Frontal cortex (tissue), 3 donors: ENCODE measurements at regions not wholly inside any gene's neighbourhood (a gene's known extent, or its start where the extent isn't known, plus 50 kb on each side); places are given as distances from the start of the nearest gene placed in this dataset.

Experiments
- DNase-seq, 2 donors: peaks; one replicate each; pipeline ENCODE4 v3.0.0; 2012; ENCODE audit warnings: low spot score in 2 of 2
- FAIRE-seq: peaks from 2 replicates; lab custom pipeline; 2012; peaks lifted over from hg19 to GRCh38; lab: Jason Lieb, UNC
- donor health status: control.
- donor health status: control.
- donor health status: control.

GRCh38 chr11:28743061-28743550 is 634.9 kb downstream of the METTL15 start:
- no peak for FAIRE-seq
- DNase-seq, result no peak

DNA sequence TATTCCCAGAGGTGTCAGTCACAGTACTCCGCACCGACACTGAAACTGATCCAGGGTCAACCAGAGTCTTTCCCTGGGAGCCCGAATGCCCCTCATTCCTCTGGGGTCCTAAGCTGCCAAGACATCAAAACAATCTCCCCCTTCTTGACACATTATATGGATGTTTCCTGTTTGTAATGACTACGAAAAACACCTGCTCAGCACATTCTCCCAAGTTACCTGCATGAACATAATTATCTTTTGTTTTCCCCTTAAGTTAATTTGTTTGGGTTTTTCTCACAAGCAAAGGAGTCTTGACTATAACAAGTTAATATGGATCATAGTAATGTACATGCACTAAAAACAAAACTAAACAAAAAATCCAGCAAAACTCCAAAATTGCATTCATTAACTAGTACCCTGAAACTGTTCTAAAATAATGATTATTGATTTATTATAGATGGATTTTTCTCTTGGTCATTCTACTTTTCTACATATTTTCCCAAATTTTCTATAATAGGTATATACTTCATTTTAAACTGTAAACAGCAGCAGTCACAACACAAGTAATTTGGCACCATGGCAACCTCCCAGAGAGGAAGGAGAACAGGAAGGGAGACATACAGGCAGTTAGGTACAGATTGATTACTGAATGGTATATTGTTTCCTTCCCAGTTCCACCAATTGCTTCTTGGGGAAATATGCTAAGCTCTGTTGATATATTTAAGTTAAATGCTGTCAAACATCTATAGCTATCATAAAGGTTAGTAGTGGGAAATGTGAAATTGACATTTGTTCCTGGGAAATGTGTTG is 631.5 kb downstream of the METTL15 start:
- no peak for DNase-seq
- FAIRE-seq, result no peak

GRCh38 chr11:28738549-28738948 is 630.4 kb downstream of the METTL15 start:
- no peak for DNase-seq
- no peak for FAIRE-seq

GRCh38 chr11:28736256-28736655 is 628.1 kb downstream of the METTL15 start:
- no peak for FAIRE-seq
- DNase-seq, result no peak

DNA sequence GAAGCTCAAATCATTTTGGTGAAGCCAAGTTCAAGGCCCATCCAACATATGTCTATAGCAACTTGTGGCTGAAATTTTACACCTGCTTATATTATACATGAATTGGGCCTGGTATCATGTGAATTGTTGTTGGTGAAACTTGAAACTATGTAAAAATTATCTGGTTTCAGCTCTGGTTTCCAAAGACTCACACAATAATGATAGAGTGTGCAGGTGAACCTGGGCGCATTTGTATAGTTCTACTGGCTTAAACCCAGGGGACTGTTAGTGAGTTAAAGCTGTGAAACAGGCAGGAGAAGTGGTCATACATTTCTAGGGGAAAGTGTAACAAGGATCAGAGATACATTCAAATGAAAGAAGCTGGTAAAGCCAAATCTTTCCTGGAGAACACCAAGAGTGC is 627.3 kb downstream of the METTL15 start:
- FAIRE-seq, result no peak
- DNase-seq, result no peak

GRCh38 chr11:28730889-28731288 is 622.7 kb downstream of the METTL15 start:
- DNase-seq (no peak), FAIRE-seq (no peak)

GRCh38 chr11:28730336-28730735 is 622.1 kb downstream of the METTL15 start:
- no peak for FAIRE-seq
- no peak for DNase-seq

- no peak for DNase-seq
- FAIRE-seq, result no peak
These were observed 621.2 kb downstream of the METTL15 start for GRCh38 chr11:28729339-28729738.

DNA sequence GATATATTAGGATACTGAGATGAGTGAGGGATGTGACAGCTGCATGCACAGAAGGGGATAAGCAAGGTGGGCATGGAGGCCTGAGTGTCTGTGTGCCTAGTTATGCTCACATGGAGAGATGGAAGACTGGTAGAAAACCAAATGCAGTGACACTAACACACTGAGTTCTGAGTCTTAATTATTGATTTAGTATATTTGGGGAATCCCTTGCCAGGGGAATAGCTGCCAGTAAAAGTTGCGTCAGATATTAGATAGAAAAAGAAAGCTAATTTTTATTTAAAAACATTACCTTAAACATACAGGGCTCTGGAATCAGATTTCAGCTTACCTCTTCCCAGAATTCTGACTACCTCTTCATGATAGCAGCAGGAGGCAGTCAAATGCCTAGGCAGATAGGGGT is 620.5 kb downstream of the METTL15 start:
- FAIRE-seq (no peak), DNase-seq (no peak)

GRCh38 chr11:28727254-28727653 is 619.1 kb downstream of the METTL15 start:
- no peak for FAIRE-seq
- no peak for DNase-seq

DNA sequence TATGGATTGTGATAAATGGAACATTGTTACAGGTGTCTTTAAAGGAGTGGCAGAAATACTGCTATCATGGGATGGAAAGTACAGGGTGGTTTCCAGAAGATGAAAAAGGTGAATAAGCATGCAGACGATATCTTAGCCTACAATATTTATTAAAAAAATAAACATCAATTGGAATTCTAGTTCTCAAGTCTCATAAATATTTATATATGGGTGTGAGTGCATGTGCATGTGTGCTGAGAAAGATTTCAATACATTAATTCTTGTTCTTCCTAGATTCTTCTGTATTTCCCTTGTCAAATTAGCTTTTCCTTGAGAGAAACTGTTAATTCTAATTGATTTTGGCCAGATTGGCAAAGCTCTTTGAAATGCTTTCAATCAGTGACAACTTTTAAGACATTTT is 618.2 kb downstream of the METTL15 start:
- DNase-seq (no peak), FAIRE-seq (no peak)

- DNase-seq (no peak), FAIRE-seq (no peak)
These were observed 607.5 kb downstream of the METTL15 start for GRCh38 chr11:28715726-28716125.

GRCh38 chr11:28713850-28714249 is 605.7 kb downstream of the METTL15 start:
- FAIRE-seq, result no peak
- no peak for DNase-seq

DNA sequence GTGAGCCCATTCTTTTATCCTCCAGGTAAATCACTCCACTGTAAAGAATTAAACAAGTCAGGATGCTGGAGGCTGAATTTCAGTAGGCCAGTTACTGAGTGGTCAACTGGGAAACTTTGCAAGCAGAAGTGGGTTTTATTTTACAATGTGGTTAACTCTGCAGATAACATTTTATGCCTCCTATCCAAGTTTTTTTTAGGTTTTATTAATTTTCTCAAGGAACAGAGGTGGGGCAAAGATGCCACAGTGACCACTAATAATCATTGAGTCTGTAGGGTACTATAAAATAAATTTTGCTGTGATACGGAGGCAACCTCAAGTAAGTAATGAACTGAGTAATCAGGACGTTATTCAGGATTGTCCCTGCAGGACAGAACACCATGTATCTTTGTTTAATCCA is 599.9 kb downstream of the METTL15 start:
- DNase-seq (no peak), FAIRE-seq (no peak)

GRCh38 chr11:28704801-28705200 is 596.6 kb downstream of the METTL15 start:
- FAIRE-seq (no peak), DNase-seq (no peak)

DNA sequence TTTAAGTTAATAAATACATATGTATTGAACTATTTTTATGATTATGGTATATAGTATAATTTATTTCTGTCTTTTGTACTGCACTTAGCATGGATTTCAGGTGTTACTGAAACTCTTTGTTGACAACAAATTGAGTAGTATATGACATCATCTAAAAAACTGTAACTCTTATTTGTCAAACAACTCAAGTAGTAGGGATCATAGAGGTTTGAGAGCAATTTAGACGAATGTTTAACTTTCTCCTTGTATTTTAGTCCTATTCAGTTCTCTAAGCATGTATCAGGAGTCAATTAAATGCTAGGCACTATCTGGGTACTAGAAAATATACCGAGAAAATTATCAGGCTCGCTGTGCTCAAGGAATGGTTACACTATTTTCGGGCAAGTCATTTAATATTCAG is 595.2 kb downstream of the METTL15 start:
- no peak for FAIRE-seq

GRCh38 chr11:28702871-28703270 is 594.7 kb downstream of the METTL15 start:
- FAIRE-seq (no peak), DNase-seq (no peak)

More for the DNA sequence above, 595.2 kb downstream of the METTL15 start:
- no peak for DNase-seq

DNA sequence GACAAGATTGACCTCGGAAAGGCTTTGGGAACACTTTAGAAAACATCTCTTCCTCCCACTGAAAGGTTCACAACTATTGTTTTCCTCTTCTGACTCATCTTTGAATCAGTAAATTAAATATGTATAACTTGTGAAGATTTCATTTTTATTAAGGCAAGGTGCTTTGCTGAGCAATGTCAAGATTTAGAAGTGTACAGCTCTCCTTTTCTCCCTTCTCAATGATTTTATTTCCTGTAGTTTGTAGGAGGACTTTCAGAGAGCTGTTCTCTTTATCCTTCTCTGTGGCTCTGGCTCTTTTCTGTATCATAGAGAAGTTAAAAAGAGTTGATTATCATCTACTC is 594.2 kb downstream of the METTL15 start:
- no peak for DNase-seq
- no peak for FAIRE-seq

DNA sequence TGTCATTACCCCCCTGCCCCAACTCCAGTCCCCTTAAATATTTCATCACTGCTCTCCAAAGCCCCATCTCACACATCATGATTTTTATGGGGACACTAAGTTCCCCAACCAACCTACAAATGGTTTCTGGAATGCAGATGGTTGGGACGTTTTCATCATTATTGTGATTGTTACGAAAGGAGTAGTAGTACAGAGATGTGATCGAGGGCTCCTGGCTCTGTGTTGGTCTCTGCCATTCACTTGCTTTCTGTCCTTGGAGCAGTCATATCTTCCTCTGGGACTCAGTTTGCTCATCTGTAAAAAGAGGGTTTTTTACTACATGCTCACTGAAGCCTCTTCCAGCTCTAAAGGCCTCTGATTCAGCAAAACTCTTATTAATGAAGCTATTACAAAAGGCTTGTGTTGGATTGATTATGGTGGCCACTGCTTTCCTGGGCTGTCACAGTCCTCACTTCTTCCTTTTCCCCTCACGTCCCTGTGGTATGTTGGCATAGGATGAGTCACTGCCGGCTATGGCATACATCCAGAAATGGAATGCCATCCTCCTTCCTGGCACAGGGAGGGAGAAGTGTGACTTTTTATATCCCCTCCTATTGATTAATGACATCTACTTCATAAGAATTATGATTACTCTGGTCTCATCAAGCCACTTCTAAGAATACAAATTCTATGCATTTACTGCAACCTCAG is 593.7 kb downstream of the METTL15 start:
- FAIRE-seq (no peak), DNase-seq (no peak)

- FAIRE-seq (no peak), DNase-seq (no peak)
These were observed 591.5 kb downstream of the METTL15 start for GRCh38 chr11:28699701-28700100.
